NCI-H446 treated with DMSO at 0.1 percent for 48 hours (cell line): ENCODE measurements at regions not wholly inside any gene's neighbourhood (a gene's known extent, or its start where the extent isn't known, plus 50 kb on each side); places are given as distances from the start of the nearest gene placed in this dataset.

Source experiments
- DNase-seq: peaks from one replicate; lab custom pipeline; 2025; lab: John Stamatoyannopoulos, UW

GRCh38 chr17:79521225-79521624, 89.6 kb downstream of the RBFOX3 start:
- DNase-seq = no peak

DNA sequence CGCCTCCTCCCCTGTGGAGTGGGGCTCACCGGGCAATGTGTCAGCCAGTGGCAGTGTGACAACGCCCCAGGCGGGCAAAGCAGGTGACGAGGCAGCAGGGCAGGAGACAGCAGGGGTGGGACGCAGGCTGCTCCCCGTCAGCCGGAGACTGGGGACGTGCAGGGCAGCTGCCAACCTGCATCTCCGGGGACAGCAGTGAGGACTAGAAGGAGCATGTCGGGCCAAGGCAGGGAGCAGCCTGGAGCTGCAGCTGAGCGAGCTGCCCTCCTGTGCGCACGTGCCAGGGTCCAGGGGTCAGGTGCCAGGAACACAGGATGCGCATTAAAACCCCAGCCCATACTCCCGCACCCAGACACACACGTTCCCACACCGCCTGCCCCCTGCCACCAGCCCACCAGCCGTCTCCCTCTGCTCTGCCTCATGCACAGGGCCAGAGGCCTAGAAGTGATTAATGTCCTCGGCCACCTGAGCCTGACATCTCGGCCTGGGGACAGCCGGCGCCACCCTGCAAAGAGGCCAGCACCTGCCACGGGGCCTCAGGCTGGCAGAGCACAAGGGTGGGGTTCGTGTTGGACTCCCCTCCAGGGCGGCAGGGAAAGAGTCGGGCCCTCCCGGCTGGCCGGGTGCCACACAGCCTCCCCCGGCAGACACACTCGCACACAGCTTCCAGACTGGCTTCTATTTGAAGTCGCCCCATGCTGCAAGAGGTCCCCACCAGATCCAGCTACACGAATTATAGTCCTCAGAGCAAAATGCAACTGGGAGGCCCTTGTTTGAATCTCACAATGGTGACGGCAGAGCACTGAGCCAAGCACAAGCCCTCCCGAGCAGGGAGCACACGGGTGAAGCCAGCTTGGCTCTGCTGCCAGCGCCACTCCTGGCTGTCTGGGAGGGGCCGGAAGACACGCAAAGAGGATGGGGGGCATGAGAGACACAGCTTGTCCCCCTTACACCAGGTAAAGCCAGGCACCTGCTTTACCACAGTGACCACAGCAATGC, 90.4 kb downstream of the RBFOX3 start:
- DNase-seq = no peak

- no peak for DNase-seq
Observed at GRCh38 chr17:79519601-79520000, 91.2 kb downstream of the RBFOX3 start.

DNA sequence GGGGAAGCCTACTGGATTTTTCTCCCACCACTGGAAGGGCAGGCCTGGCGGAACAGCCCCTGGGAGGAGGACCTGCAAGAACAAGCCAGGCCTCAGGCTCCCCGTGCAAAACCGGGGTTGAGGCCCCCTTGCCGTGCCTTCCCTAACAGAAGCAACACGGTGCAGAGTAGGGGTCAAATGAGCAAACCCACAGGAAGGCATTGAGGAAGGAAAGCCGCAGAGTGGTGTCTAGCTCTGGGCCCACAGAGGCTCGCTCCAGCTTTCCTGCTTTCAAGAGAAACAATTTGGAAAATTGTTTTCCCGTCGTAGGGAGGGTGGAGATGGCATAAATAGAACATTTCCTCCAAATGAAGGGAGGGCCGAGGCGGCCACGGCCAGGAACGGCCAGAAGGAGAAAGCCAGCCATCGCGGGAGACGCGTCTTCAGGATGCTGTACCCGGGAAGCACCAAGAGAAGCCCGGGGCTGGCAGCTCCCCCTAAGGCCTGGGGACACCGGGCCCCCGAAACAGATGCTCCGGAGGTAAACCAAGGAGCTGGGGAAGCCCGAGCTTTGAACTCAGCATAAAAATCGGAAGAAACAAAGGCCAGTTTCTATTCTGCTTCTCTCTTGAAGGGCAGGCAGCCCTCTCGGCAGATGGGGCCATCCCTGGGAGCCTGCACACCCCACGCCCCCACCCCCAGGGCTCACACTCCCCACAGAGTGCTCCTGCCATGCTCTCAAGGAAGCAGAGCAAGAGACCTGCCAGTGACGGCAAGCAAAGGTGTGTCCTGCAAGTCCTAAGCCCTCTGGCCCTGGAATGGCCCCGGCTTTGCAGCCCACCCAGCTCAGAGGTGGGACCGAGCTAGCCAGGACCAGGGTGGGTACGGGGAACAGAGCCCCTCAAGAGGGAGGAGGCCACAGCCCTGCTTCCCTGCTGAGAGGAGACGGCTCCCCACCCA, 92.0 kb downstream of the RBFOX3 start:
- no peak for DNase-seq

DNA sequence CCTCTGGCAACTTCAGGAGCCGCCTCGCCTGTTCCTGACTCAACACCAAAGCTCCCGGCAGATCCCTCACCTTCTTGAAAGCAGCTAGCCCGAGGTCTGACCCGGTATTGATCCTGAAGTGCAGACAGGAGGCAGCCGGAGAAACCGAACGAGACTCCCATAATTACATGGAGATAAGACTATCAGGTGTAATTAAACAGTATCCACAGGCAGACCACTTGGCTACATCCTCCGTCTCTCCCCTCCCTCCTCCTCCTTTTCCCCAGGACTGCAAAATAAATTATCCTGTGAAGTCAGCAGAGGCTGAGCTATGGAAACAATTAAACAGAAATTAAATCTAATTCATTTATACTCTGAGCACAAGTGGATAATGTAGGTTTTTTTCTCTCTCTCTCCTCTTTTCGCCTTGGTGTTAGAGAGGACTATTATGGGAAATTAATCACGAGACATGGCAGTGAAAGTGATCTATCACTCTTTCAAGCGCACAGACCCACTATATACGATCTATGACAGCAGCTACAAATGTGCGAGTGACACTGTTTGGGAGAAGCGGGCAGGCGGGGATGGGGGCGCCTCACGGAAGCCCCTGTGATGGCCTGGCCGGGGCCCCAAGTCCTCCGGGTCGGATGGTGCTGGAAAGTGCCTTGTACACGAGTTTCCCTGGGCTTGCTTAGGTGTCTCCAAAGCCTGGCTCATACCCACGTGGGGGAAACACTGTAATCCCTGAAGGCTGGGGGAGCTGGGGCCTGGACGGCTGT, 92.8 kb downstream of the RBFOX3 start:
- no peak for DNase-seq

DNA sequence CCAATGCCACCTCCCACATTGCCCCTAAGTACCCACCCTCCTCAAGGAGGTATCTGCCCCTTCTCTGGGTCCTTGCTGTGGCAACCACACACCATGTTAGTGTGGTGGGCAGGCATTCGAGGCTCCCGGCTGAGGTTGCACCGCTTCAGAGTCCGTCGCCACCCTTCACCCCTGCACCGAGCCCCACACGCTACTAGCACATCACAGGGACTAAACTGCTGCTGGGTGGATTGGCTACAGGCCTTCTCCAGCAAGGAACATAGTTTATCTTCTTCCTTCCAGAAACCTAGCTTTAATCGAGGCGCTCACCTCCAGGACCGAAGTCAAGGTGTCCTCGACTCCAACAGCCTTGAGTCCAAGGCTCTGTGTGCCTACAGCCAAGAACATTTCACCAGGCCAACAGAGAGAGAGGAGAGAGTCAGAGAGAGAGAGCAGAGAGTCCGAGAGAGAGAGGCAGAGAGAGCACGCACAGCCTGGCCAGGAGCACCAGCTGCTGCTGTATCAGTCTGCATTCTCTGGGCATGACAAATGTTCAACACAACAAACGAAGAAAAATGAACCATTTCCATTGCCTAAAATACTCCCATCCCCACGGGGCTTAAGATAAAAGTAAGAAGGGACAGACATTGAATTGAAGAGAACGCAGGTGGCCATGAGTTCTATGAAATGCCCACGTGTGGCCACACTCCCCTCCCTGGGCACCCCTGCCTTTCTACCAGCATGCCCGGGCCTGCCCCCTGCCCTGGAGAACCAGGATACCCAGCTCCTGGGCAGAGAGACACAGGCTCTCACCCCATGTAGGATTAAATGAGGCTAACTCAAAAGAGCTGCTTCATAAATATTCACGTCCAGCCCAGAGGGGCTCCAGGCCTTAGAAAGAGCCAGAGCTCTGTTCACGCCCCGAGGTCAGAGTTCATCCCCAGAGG, 94.9 kb downstream of the RBFOX3 start:
- DNase-seq = peak; percentile 25

DNA sequence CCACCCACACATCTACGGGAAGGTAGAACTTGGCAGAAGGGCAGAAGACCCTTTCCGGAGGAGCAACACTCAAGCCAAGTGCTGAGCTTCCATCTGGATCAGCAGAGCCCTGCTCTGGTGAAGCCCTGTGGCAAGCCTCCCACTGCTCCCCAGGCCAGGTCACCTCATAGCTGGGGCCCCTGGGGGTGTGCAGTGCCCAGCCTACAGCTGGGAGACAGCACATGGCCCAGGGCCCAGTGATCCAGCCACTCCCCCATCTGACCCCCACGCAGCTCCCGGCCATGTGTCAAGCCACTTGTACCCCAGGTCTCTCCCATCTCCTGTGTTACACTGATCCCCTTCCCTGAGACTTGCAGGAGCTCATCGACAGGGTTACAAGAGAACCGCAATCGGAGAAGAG, 95.7 kb downstream of the RBFOX3 start:
- no peak for DNase-seq

DNA sequence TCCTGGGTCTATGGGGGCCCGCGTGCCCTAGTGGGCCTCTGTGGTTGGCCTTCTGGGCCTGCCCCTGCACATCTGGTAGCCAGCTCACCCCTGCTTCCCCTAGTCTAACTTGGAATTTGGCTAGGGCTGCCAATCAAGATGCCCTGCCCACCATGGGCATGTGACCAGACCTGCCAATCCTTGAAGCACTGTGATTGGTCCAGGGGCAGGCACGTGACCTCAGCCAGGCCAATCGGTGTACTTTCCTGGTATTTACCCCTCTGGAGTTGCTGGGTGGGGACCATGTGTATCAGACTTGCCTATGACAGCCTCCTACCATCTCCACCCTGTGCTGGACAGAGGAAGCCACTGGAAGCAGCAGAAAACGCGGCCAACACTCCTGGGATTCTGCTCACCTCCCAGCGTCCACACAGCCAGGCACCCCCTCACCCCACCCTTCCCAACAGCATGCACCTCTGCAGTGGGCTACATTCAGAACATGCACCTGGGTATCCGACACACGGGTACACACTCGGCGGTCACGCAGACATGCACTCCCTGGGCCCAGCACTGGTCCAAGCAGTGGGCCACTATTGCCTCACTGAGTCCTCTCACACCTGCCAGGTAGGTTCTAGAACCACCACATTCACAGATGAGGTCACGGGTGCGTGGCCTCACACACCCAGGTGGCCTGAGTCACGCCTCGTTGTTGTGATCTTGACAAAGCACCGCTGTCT, 96.9 kb downstream of the RBFOX3 start:
- no peak for DNase-seq

DNA sequence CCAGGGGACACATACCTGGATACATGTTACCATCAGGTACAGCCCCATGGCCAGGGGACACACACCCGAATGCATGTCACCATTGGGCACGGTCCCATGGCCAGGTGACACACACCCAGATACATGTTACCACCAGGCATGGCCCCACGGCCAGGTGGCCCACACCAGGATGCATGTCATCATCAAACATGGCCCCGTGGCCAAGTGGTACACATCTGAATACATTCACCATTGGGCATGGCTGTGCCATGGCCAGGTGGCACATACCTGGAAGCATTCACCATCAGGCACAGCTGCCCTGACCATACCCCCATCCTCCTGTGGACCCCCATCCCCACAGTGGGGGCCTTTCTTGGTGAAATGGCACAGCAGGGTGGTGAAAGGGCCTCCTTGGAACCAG, 97.6 kb downstream of the RBFOX3 start:
- DNase-seq = no peak

DNA sequence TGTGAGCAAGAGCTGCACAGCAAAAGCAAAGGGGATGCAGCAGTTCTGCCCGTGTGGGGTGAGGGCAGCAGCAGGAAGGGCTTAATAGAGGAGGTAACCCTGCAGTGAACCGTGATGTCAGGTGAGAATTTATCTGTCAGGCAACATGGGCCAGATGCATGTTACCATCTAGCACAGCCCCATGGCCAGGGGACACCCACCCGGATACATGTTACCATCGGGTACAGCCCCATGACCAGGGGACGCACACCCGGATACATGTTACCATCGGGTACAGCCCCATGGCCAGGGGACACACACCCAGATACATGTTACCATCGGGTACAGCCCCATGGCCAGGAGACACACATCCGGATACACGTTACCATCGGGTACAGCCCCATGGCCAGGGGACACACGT, 99.4 kb downstream of the RBFOX3 start:
- DNase-seq = no peak

GRCh38 chr17:79510071-79510470, 100.8 kb downstream of the RBFOX3 start:
- DNase-seq = no peak

DNA sequence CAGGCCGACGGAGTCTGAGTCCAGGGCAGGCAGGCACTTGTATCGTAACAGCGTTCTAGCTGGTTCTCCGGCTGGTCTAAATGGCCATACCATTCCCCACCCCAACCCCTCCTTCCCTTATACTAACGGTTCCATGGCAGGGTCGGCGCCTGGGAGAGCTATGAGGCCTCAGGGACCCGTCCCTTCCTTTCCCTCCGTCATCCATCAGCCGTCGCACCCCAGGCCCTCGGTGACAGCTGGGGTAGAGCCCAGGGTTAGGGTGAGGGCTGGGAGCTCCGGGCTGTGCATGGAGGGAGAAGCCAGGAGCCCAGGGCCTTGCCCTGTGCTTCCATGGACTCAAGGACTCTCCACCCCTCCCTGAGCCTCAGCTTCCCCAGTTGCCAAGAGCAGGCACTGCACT, 101.4 kb downstream of the RBFOX3 start:
- DNase-seq = no peak

DNA sequence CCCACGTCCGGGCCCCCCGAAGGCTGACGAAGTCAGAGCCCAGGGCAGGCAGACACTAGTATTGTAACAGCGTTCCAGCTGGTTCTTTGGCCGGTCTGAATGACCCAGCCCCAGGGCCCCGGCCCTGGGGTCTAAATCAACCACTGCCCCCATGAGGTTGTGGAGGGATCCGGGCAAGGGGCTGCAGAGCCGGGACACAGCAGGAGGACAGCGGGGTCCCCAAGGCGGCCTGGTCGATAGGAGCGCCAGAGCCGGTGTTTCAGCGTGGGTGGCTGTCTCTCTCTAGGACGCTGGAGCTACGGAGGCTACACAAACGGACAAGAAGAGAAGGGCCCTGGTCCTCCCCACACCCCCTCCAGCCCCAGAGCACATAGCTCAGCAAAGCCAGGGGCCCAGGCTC, 101.8 kb downstream of the RBFOX3 start:
- no peak for DNase-seq

DNA sequence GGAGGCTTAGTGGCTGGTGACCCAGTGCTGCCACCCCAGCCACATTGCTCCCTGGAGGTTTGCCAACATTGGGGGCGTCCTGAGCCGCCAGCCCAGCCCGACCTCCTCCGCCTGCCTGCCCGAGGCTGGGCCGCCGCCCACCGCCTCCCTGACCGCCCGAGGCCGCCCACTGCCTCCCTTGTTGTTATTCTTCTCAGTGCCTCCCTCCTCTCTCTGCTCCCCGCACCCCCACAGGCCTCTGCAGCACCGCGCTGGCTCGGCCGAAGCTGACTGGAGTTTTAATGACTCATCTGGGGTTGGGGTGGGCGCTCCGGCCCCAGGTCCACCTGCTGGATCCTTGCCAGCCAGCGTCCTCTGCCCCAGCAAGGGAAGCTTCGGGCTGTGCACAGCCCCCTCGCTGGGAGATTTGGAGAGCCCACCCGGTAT, 102.5 kb downstream of the RBFOX3 start:
- no peak for DNase-seq

DNA sequence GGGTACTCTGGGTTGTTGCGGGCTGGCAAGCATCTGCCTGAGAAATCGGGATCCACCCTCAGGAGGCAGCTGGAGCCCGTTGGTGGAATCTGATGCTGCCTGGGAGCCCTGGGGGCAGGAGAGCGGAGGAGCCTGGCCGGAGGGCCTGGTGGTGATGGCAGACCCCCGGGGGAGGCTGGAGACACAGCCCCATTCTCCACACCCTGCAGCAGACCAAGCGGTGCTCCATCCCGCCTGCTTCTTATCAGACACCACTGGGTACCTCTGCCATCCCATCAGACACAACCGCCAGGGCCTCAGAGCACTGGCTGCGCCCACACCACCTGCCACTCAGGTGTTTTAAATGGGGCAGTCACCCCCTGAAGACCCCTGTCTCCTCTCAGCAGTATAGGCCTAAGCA, 103.9 kb downstream of the RBFOX3 start:
- DNase-seq = no peak

- no peak for DNase-seq
Observed at GRCh38 chr17:79506150-79506870, 104.5 kb downstream of the RBFOX3 start.

GRCh38 chr17:79505199-79505598, 105.7 kb downstream of the RBFOX3 start:
- no peak for DNase-seq

GRCh38 chr17:79504181-79504605, 106.7 kb downstream of the RBFOX3 start:
- no peak for DNase-seq

DNA sequence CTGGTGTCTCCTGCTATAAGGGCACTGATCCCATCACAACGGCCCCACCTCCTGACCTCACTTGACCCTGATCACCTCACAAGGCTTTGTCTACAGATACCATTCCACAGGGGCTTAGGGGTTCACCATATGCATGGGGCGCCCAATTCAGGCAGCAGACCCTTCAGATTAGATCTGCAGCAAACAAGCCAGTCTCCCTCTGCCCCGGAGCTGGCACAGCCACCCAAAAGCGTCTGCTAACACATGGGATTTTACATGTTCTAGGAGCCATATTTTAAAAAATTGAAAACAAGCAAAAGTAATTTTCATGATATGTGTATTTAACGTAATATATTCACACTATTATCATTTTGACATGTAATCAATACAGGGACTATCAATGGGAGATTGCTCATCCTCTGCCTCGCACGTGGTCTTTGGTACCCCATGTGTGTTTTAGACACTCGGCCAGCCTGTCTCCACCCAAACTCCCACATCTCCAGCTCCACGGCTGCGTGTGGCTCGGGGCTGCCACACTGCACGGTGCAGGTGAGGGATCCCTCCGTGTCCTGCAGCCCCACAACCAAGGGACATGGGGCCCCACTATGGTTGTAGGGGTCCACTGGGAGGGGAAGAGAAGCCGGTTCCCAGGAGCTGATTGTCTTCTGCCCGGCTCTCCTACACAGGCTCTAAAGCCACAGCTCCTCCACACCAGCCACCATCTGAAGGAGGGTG, 107.6 kb downstream of the RBFOX3 start:
- no peak for DNase-seq
